ENCODE measurements at regions not wholly inside any gene's neighbourhood (a gene's known extent, or its start where the extent isn't known, plus 50 kb on each side); places are given as distances from the start of the nearest gene placed in this dataset.

DNA sequence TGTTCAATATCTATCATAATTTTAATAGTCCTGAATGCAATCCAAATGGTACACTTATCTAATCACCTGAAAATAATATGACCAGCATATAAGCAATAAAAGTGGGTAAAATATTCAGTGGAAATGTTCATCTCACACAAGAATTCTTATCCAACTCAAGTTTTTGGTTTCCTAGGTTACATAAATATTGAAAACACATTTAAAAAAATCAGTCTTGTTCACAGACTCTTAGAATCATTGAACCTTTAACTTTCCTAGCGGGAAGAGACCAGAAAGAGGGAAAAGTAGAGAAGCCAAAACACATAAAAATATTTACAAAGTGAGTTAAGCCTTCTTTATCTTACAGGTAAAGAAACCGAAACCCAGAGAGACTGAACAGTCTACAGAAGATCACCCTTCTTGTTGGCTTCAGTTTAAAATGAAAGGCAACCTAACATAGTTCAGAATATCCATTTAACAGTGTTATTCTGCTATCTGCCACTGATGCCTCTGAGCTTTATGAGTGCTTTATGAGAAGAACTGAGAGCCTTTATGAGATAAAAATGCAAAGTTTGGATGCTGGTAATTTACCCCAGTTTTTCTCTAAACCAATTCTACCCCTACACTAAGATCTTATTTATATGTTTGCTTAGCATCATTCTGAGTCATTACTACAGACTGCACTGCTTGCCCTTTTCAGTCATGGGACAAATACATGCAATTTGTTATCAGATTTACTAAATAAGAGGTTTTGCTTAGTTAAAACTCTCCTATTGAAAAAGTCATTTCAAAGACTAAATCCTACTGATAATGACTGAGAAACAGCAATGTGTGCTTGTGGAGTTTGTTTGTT, 453.3 kb upstream of the INTU start:
- no peak for DNase-seq

DNA sequence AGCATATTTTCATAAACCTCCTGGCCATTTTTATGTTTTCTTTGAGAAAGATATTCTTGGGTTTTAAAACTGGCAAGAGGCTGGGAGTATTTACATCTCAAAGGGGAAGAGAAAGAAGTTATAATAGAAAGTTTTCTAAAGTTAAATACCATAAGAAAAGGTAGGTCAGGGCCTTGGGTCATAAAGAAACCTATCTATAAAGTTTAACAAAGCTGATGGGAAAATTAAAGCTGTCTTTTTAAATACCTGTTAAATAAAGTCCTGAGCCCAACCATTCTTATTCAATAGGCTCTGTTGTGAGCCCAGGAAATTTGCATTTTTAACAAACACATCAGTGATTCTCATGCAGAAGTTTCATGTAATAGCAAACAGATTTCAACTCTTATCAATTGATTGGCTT, 451.8 kb upstream of the INTU start:
- DNase-seq: no peak

DNA sequence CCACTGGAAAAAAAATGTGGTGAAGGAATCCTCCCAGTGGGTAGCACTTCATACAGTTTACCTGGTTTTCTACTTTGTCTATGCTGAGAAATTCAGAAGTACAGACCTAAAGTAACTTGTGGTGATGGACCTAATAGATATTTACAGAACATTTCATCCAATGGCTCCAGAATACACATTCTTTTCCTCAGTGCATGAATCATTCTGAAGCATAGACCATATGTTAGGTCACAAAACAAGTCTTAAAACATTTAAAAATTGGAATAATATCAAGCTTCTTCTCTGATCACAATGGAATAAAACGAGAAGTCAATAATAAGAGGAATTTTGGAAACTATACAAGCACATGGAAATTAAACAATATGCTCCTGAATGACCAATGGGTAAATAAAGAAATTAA, 450.1 kb upstream of the INTU start:
- no peak for DNase-seq

DNA sequence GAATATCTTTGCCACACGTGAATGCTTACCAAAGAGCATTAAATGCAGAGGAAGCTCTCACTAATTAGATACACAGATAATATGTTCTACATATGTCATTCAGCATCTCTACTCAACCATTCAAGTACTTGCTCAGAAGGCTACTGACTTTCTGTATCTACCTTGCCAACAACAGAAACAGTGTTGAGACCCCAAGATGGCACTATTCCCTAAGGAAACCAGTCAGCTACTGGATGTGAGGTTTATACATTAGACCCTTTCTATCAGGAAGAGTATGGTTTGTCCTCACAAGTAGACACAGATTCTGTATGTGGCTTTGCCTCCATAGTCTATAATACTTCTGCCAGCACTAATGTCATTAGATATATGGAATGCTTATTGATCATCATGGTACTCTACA, 443.9 kb upstream of the INTU start:
- DNase-seq: no peak

DNA sequence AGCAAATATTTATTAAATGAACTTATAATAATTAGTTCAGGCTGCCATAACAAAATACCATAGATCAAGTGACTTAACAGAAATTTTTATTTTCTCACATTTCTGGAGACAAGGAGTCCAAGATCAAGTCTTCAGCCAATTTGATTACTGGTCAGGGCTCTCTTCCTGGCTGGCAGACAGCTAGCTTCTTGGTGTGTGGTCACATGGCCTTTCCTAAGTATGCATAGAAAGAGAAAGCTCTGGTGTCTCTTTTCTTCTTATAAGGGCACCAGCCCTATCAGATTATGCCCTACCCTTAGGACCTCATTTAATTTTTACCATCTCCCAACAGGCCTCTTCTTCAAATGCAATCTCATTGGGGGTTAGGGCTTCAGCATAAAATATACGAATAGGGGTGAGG, 438.5 kb upstream of the INTU start:
- no peak for DNase-seq

DNA sequence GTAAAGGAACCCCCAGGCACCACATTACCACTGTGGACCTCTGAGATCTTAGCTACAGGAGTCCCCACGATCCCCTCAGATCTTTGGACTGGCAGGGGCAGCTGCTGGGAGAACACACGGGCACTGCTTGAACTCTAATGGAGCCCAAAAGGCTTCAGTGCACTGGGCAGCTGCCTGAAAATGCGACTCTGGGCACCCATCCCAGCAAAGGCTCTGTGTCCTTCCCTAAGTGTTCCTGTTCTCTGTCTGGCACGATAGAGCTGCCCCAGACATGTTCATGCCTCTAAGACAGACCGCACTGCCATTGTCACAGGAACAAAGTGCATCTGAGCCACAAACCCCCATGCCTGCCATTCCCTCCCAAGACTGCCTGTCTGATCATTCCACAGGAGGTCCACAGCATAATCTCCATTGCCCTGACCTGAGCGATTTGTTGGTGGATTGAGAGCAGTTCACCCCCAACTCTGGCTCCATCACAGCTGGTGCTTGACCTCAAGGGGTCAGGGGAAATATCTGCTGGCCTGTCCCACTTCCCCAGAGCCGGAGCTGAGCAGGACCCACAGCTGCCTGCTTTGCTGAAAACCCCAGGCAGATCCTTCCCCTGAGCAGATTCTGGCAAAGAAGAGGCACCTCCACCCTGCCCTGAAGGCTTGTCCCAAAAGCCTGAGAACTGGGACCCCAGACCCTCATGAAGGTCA, 436.0 kb upstream of the INTU start:
- no peak for DNase-seq

DNA sequence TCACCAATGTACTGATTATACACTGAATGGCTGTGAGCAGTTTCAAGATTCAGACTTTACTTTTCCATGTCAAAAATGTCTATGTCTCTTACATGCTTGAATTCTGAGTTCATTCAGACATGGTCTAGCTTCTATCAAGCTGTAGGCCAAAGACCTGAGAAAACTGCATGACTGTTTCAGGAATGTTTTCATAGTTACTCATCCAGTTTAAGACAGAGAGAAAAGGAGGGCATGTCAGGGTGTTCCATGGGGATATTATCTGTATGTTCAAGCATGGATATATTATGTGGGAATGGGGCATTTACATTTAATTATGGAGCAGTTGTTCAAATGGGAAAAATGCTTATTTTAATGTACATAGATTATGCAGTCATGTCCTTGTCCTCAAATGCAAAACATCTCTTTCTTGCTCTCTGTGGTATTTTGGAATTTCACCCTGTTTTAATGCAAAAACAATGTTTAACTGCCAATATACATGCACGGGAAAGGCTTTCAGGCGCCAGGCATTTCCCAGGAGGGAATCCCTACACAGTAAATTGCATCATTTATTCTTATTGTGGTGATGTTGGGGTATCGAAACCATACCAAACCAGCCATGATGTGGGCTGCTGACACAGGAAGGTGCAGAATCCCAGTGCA, 429.1 kb upstream of the INTU start:
- DNase-seq: no peak

DNA sequence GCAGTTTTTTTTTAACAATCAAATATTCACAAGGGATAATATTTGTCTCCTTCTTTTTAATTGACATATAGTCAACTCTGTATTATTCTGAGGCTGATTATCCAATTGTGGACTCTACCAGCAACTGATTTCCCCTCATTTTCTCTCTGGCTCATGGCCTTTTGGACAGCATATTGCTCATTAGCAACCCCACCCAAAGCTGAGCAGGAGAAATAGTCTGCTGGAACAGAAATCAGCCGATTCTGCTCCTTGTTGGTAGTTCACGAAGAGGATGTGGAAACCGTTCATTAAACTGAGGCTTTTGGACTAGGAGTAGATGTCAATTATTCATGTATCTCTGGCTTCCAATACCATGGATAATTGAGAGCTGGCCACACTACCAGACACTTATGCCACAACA, 428.4 kb upstream of the INTU start:
- DNase-seq: no peak

DNA sequence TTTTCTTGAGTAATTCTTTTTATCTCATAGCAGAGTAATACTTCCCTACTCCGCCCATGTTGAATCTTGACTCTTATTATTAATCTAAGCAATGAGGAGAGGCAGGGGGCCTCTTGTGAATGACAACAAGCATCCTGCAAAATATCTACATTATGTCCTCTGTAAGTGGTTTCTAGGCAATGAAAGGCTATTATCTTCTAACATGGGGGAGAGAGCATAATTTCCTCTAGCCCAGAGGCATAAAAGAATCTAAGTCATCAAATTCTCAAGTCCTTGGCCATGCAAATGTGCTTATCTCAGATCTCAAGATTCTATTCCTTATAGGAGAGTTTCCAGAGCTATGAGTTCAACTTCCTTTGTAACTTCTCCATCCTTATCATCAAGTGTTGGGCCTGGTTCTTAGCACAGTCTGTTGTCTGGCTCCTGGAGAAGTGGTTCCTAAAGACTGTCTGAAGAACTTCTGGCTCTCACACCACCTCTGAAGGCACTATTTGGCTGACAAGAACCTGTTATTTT, 423.1 kb upstream of the INTU start:
- DNase-seq: no peak

DNA sequence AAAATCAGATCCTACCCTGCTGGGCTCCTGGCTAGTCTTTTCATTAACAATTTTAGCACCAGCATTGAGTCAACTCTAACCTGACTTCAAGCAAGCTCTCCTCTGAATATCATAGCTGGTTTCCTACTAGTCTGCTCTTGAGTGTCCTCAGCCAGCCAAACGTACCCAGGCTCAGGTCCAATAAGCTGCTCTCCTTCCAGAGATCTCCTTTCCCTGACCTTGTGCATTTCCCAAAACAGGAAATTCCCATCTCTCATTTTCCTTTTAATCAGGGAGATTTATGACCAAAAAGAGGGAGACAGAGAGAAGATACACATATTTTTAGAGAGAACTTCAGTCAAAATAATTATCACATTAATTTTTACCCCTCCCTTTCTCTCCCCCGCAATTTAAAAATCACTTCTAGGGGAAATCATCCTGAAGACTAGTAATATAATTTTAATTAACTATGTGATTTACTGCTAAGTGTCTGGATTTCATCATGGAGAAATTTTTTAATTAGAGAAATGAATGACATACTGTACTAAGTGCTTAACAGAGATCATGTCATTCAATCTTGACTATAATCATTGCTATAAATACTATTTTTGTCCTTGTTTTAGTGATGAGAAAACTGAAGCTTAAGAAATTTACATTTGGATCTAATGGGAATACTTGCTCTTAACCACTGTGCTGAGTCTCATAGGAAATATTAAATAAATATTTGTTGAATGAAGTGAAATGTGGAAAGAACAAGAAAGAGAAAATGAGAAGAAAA, 421.7 kb upstream of the INTU start:
- no peak for DNase-seq

DNA sequence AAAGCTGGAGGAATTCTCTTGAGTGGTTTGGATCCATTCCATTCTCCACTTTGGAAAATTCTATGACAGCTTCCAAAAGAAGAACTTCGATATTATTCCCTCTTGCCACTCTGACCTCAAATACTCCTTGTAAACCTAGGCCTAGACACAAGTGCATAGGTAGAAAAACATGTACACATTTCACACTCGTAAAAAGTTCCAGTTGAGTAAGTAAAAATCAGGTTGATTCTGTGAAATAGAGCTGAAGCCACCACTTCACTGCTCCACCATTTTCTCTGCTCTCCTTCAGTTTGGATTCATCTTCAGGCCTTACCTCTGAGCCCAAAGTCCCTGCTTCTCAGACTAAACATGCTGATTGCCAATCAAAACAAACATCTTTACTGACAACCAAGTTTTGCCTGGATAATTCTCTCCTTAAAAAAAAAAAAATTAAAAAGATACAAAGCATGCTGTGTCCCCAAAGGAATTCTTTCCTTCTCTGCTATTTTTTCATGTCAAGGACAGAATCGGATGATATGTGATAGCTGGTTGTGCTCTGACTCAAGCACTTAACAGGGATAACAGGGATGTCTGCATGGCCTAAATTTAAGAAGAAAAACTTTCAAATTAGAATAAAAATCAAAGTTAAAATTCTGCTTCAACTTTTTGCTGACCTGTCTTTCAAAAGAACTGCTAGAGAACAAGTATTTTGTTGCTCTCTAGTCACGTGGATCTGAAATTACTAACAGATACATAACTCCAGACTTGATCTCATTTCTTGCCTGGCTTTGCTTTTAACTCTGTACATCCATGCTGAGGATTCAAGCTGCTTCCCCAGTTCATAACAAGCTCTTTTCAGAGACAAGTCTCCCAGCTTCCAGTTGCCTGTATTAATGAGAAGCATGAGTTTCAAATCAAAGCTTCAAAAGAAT, 420.9 kb upstream of the INTU start:
- DNase-seq: no peak

DNA sequence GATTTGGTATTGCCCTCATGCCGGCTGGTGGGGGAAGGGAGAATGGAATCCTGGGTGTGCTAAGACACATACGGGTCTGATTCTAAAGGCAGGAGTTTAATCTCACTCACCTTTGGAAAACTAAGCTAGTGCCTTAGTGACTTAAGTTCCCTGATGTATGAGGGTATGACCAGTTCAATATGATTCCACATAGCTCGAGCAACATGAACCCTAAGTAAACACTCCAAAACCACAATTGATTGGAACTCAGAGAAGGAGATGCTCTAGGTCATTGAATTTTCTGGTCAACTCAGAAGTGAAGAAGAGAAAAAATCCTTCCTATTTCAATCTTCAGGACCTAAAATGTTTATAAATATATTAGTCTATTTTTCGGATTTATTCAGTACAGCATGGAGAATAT, 420.1 kb upstream of the INTU start:
- DNase-seq: no peak

DNA sequence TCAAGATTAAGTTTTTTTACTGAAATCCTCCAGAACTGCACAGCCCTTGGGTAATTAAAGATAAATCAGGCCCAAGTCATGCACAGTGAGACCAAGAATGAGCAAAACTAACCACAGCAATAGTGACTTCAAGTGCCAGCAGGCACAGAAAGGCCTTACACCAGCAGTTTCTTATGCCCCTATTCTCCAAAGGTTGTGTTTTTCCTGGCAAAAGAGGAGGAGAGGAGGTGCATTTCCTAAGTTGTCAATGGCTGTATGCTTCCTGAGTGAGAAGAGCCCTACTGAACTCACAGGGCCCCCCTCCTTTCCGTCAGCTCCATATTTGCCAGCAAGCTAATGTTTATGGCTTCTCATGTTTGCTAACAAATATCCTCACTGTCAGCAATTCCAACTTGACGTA, 418.7 kb upstream of the INTU start:
- no peak for DNase-seq

DNA sequence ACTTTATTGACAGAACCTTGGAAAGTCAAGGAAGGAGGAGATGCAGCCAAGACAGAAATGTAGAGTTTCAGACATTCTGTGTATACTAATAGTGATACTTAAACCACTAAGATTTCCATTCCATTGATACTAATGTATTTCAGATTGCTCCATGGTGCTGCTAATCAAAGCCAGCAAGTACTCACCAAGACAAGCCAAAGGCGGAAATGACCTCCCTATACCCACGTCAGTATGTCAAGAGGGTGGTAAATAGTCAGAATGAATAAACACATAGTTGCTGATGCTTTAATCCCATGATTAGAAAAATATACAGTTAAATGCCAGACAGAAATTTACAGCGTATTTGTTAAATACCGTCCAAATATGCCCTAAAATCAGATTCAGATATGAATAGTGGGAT, 417.8 kb upstream of the INTU start:
- DNase-seq: no peak

DNA sequence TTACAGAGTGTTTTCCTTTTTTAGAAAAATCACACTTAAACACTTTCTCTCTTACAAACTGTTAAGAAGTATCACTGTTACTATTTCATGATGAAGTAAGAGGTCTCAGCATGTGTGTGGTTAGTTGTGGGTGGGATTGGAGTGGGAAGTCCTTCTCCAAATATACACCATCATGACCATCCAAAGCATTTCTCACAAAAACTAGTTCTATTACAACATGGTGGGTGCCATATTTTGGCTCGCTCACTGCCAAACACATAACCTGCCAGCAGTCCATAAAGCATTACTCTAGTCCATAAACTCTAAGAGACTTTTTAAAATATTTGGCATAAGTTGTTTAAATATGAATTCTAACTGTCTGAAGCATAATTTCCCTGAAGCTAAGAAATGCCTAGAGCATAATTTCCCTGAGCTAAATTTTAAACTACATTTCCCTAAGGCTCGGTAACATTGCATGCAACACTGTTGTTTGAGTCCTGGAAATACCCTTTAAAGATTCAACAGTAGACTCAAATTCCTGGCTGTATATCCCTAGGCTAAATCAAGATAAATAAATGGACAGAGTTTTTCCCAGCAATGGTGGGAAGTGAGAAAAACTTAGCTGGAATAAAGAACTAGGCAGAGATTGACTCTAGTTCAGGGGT, 415.0 kb upstream of the INTU start:
- no peak for DNase-seq

DNA sequence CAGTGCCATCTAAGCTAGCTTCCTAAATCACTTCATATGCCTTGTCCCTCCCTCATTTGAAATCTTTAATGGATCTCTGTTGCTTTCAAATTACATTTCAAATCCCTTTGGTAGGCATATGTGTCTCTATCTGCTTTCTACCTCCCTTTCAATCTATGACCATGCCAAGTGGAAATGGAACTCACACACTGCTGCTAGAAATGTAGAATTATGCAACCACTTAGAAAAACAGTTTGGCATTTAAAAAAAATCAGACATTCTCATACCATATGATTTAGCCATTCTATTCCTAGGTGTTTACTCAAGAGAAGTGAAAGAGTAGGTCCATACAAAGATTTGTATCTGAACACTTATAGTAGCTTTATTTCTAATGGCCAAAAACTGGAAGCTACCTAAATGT, 413.5 kb upstream of the INTU start:
- no peak for DNase-seq

DNA sequence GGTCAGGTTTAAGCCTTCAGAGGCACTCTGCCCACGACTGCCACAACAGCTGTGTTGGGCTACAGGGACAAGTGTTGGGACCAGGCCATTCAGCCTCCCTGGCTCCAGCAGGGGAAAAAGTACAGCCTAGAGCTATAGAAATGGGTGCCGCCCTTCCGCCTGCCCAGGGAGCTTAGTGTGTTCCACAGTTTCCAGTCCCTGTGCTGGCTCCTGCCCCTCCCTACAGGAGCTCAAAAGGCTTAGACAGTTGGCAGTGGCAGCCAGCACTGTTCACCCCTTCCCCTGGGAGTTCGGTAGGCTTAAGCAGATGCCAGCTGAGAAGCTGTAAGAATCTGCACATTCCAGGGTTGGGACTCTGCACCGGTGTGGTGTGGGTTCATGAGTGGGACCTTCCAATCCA, 408.2 kb upstream of the INTU start:
- no peak for DNase-seq

DNA sequence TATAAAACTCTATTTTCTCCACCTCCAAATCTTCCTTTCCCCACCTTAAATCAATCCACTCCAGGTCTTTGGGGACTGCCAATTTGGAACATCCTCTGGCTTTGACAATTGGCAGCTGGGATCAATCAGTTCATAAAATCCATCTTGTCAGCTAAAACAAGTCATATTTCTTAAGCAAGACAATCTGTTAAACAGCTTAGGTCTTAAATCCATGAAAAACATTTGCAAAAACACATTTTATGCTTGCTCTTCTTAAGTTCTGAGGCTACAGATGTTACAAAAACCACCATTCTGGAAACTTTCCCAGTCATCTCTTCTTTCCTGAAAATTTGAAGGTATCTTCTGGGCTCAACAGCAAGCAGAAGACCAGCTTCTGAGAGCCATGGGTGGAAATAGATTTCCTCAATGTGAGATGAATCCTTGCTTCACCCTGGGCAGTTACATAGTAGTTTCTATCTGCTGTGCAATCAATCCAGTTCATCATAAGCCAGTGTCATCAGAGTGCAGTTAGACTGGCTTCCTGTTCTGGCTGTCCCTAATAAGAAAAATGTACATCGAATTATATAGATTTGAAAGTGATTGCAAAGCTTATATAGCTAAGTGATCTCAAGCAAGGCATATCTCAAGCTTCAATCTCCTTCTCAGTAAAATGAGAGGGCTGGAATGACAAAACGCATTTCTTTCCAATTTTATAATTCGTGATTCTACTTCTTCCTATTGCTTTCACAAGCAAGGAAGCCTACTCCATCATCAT, 402.7 kb upstream of the INTU start:
- no peak for DNase-seq

DNA sequence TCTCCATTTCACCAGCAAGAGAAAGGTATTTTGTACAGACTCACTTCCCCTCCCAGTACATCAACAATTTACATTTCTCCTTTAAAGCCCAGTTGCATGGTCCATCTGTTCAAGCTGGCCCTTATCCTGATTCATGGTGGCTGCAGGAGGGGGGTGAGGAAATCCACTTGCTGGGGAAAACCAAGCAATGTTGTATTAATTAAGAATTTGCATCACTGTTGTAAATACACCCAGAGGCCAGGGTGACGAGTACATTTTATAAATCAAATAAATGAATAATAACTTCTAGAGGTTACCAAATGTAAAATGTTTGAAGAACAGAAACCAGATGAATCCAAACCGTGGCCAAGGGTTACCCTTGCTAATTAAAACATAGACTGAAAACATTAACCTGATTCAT, 395.9 kb upstream of the INTU start:
- DNase-seq: peak; percentile 34

DNA sequence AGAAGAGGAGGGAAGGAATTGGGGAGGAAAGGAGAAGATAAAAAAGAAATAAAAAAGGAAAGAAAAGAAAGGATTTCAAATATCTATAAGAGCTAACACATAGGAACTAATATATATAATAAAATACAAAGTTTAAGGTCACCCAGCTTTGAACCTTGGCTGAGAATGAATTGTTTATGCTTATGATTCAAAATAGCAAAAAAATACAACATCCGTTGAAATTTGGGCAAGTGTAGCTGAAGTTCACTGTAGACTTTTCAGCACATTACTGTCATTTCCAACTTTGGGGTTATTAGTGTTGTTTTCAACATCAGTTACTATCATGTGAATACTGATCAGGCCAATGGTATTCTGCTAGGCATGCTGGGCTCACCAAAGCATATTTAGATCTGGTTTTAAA, 395.2 kb upstream of the INTU start:
- peak; percentile 15 for DNase-seq

Measured in left kidney (tissue), 1 donor.